IMR-90 (cell line): ENCODE measurements at regions not wholly inside any gene's neighbourhood (a gene's known extent, or its start where the extent isn't known, plus 50 kb on each side); places are given as distances from the start of the nearest gene placed in this dataset.

ENCODE experiments used
- ATAC-seq: fragments of 200-7000 bp; cut with Tn5 transposase; 2 replicates; pipeline ENCODE4 v1.9.1; 2020; ENCODE audit warnings: low read depth, mild to moderate bottlenecking, moderate library complexity
- BruUV-seq: library from RNA; stranded (reverse); fragments of 400-500 nt; replicated peaks from 2 replicates; lab custom pipeline; 2021; lab: Mats Ljungman, UMichigan
- CTCF ChIA-PET: fragments of 300-600 bp; formaldehyde crosslinking; extraction: SDS; loops from one replicate; lab custom pipeline; 2021; ENCODE audit warnings: antibody characterized with exemption; lab: Yijun Ruan, JAX
- POLR2A ChIA-PET: fragments of 300-600 bp; sonication (Branson Sonifier 250); formaldehyde crosslinking; loops from one replicate; lab custom pipeline; 2022; ENCODE audit warnings: antibody characterized with exemption; ENCODE audit not compliant: unreplicated experiment; lab: Charles Lee
- DNase-seq: peaks from one replicate; pipeline ENCODE4 v3.0.0; 2013
- H2AFZ ChIP-seq: replicated peaks from 2 replicates; pipeline ENCODE3; 2013; ENCODE audit warnings: low read length, mild to moderate bottlenecking; ENCODE audit not compliant: poor library complexity
- H2AK5ac ChIP-seq: 2 replicates; pipeline ENCODE4 v1.6.1; 2013; ENCODE audit warnings: low read depth, low read length, inconsistent platforms
- H2AK9ac ChIP-seq: replicated peaks from 2 replicates; pipeline ENCODE3; 2013; ENCODE audit warnings: mild to moderate bottlenecking, low read depth, low read length, moderate library complexity; ENCODE audit not compliant: poor library complexity
- H2BK120ac ChIP-seq: 2 replicates; pipeline ENCODE4 v1.6.1; 2013; ENCODE audit warnings: low read depth, low read length, inconsistent platforms
- H2BK15ac ChIP-seq: 3 replicates; pipeline ENCODE4 v1.6.1; 2013; ENCODE audit warnings: low read depth, low read length, inconsistent platforms
- H2BK20ac ChIP-seq: 2 replicates; pipeline ENCODE4 v1.6.1; 2013; ENCODE audit warnings: low read depth, mild to moderate bottlenecking, inconsistent platforms, low read length, moderate library complexity
- H2BK5ac ChIP-seq: 2 replicates; pipeline ENCODE4 v1.6.1; 2013; ENCODE audit warnings: mild to moderate bottlenecking, low read depth, low read length, inconsistent platforms; ENCODE audit not compliant: poor library complexity, severe bottlenecking
- H3K14ac ChIP-seq: replicated peaks from 2 replicates; pipeline ENCODE4 v1.6.1; 2013; ENCODE audit warnings: low read depth, low read length, inconsistent platforms
- H3K18ac ChIP-seq: 2 replicates; pipeline ENCODE4 v1.6.1; 2013; ENCODE audit warnings: low read depth, low read length, control low read depth
- H3K23ac ChIP-seq: 2 replicates; pipeline ENCODE4 v1.6.1; 2013; ENCODE audit warnings: low read depth, low read length, inconsistent platforms
- H3K27ac ChIP-seq: 2 replicates; pipeline ENCODE4 v1.5.1; 2013; ENCODE audit warnings: mild to moderate bottlenecking, control low read depth, low read length; ENCODE audit not compliant: insufficient read depth
- H3K27me3 ChIP-seq: 2 replicates; pipeline ENCODE4 v1.6.1; 2013; ENCODE audit warnings: low read length; ENCODE audit not compliant: control insufficient read depth, insufficient read depth
- H3K36me3 ChIP-seq: 2 replicates; pipeline ENCODE4 v1.6.1; 2013; ENCODE audit warnings: low read length, mixed read lengths; ENCODE audit not compliant: control insufficient read depth, insufficient read depth
- H3K4ac ChIP-seq: 2 replicates; pipeline ENCODE4 v1.6.1; 2013; ENCODE audit warnings: low read depth, low read length, inconsistent platforms
- H3K4me1 ChIP-seq: 2 replicates; pipeline ENCODE4 v1.6.1; 2013; ENCODE audit warnings: low read length, mixed read lengths; ENCODE audit not compliant: control insufficient read depth, insufficient read depth
- H3K4me2 ChIP-seq: 2 replicates; pipeline ENCODE4 v1.6.1; 2013; ENCODE audit warnings: low read depth, mild to moderate bottlenecking, control low read depth, low read length, moderate library complexity
- H3K4me3 ChIP-seq: 2 replicates; pipeline ENCODE4 v1.5.1; 2013; ENCODE audit warnings: low read depth, mild to moderate bottlenecking, control low read depth, low read length, moderate library complexity; ENCODE audit not compliant: insufficient read depth
- H3K56ac ChIP-seq: 2 replicates; pipeline ENCODE4 v1.6.1; 2013; ENCODE audit warnings: low read length, inconsistent platforms; ENCODE audit not compliant: insufficient read depth; ENCODE audit errors: extremely low read depth
- H3K79me1 ChIP-seq, 2 experiments: 2 replicates each; pipeline ENCODE4 v1.6.1; 2013; ENCODE audit warnings: low read length in 2 of 2, inconsistent platforms in 1 of 2, low read depth in 1 of 2
- H3K9ac ChIP-seq: 2 replicates; pipeline ENCODE4 v1.6.1; 2013; ENCODE audit warnings: low read depth, low read length, control low read depth
- H3K9me1 ChIP-seq: 2 replicates; pipeline ENCODE4 v1.6.1; 2013; ENCODE audit warnings: low read length, inconsistent platforms; ENCODE audit not compliant: insufficient read depth
- H3K9me3 ChIP-seq: 2 replicates; pipeline ENCODE4 v1.6.1; 2013; ENCODE audit warnings: low read length; ENCODE audit not compliant: control insufficient read depth, insufficient read depth
- H4K20me1 ChIP-seq: 2 replicates; pipeline ENCODE4 v1.6.1; 2013; ENCODE audit warnings: low read length, inconsistent platforms; ENCODE audit not compliant: insufficient read depth
- H4K5ac ChIP-seq: 2 replicates; pipeline ENCODE4 v1.6.1; 2013; ENCODE audit warnings: mild to moderate bottlenecking, low read depth, low read length, control low read depth
- H4K8ac ChIP-seq, 2 experiments: 2 replicates each; pipeline ENCODE4 v1.6.1; 2013; ENCODE audit warnings: low read depth in 2 of 2, low read length in 2 of 2, control low read depth in 1 of 2, inconsistent platforms in 1 of 2
- H4K91ac ChIP-seq: 2 replicates; pipeline ENCODE4 v1.6.1; 2013; ENCODE audit warnings: low read depth, low read length, inconsistent platforms; ENCODE audit not compliant: insufficient read depth
- BHLHE40 ChIP-seq: fragments of 150-350 bp; IDR thresholded peaks from 2 replicates; pipeline ENCODE4 v1.6.1; 2016; ENCODE audit warnings: mild to moderate bottlenecking, low read depth, low read length
- CEBPB ChIP-seq: IDR thresholded peaks from 2 replicates; pipeline ENCODE4 v1.6.1; 2012; ENCODE audit warnings: low read depth, low read length, improper control_type of control experiment
- CHD1 ChIP-seq: IDR thresholded peaks from 2 replicates; pipeline ENCODE4 v1.6.1; 2012; ENCODE audit warnings: low read depth, low read length, improper control_type of control experiment
- FOS ChIP-seq: fragments of 150-350 bp; IDR thresholded peaks from 2 replicates; pipeline ENCODE4 v1.6.1; 2016; ENCODE audit warnings: low read depth, low read length
- MAFK ChIP-seq: IDR thresholded peaks from 2 replicates; pipeline ENCODE4 v1.6.1; 2012; ENCODE audit warnings: low read depth, low read length, improper control_type of control experiment
- MAZ ChIP-seq: IDR thresholded peaks from 2 replicates; pipeline ENCODE4 v1.6.1; 2012; ENCODE audit warnings: low read depth, mild to moderate bottlenecking, low read length, improper control_type of control experiment, moderate library complexity, borderline replicate concordance
- MXI1 ChIP-seq: IDR thresholded peaks from 2 replicates; pipeline ENCODE4 v1.6.1; 2012; ENCODE audit warnings: low read depth, mild to moderate bottlenecking, low read length, moderate library complexity, borderline replicate concordance
- POLR2A ChIP-seq: IDR thresholded peaks from 2 replicates; pipeline ENCODE4 v1.6.1; 2012; ENCODE audit warnings: mild to moderate bottlenecking, low read depth, low read length
- RAD21 ChIP-seq: IDR thresholded peaks from 2 replicates; pipeline ENCODE4 v1.6.1; 2012; ENCODE audit warnings: low read length, improper control_type of control experiment
- RCOR1 ChIP-seq: IDR thresholded peaks from 2 replicates; pipeline ENCODE4 v1.6.1; 2012; ENCODE audit warnings: mild to moderate bottlenecking, low read length, improper control_type of control experiment; ENCODE audit not compliant: insufficient replicate concordance
- RFX5 ChIP-seq: IDR thresholded peaks from 2 replicates; pipeline ENCODE4 v1.8.0; 2012; ENCODE audit warnings: low read depth, mild to moderate bottlenecking, low read length, moderate library complexity
- SMC3 ChIP-seq: fragments of 150-350 bp; IDR thresholded peaks from 2 replicates; pipeline ENCODE4 v1.6.1; 2016; ENCODE audit warnings: low read depth, mild to moderate bottlenecking, antibody characterized with exemption, low read length, moderate library complexity
- WGBS, 2 experiments: methylation state at CpG; one replicate each; pipeline versions ENCODE4 v1.1.5 to v1.1.7; 2013; ENCODE audit warnings: missing lambda C conversion rate in 2 of 2; ENCODE audit not compliant: insufficient read length in 1 of 2; ENCODE audit errors: extremely low coverage in 2 of 2; 5-methylcytosine and 5-hydroxymethylcytosine counted together
- dilution Hi-C: fragments of 300-500 bp; cut with HindIII; formaldehyde crosslinking; loops from one replicate; pipeline ENCODE4 v1.14.3; 2018; ENCODE audit warnings: low sequenced_read_pairs; ENCODE audit not compliant: unreplicated experiment
- in situ Hi-C: fragments of 300-500 bp; cut with MboI; formaldehyde crosslinking; loops from 3 replicates; pipeline ENCODE4 v1.14.3; 2019; ENCODE audit warnings: low sequenced_read_pairs, inconsistent platforms, mixed read lengths
- intact Hi-C: fragments of 100-400 bp; cut with micrococcal nuclease; formaldehyde crosslinking; loops from 2 replicates; pipeline ENCODE4 v1.10.0; 2022
- TF ChIP-seq, protein P1 (sequence below): fragments of 150-350 bp; IDR thresholded peaks from 2 replicates; pipeline ENCODE4 v1.6.1; 2016; ENCODE audit warnings: low read depth, mild to moderate bottlenecking, low read length, moderate library complexity, borderline replicate concordance
- TF ChIP-seq, protein P2 (sequence below): fragments of 150-350 bp; IDR thresholded peaks from 2 replicates; pipeline ENCODE4 v1.6.1; 2017; ENCODE audit warnings: mild to moderate bottlenecking, antibody characterized with exemption, low read length, low read depth
- TF ChIP-seq, protein P3 (sequence below): conservative IDR thresholded peaks from 2 replicates; pipeline ENCODE4 v1.5.1; 2012; ENCODE audit warnings: mild to moderate bottlenecking, low read depth, low read length, improper control_type of control experiment

DNA sequence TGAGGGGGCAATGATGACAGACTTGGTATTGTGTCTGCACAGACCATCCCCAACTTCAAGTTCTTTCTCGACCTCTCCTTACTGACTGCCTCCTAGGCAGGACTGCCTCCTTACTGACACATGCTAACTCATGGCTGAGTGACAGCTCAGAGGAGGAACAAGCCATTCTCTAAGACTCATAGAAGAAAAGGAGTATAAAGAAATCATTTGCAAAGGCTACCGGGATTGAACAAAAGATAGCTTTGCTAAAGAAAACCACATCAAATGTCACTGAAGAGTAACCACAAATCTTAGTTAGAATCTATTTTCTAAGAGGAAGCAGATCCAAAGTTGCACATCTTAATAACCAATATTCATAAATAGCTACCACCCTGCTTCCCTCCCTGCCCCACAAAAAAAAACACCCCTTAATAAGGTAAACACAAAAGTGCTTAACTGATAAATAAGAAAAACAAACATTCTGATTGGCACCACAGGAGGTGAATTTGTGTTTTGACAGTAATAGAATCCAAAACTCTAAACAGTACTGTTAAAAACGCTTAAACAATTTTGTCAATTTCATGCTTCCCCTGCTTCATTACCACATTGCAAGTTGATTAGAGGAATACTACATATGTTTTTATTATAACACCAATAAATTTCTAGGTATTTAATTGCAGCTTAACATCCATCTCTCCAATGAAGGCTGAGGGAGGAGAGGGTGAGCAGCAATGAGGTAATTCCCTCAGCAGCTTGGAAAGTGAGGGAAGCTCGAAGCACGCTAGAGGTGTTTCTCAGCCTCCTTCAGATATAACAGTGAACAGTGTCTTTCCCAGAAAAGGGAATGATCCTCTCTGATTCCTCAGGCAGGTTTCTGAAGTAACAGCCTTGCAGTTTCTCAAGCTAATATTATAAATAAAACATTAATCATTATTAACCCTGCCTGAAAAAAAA lies 160.0 kb downstream of the HNRNPD start:
- ChIA-PET POLR2A (no interaction called here), CTCF (no interaction called here)
- no peaks in the 10 kb centered on the region for H3K9me1 ChIP-seq
- no peak overlapping the region for H4K5ac ChIP-seq
- H3K18ac ChIP-seq: no peak overlapping the region
- H2AK5ac ChIP-seq: no peak overlapping the region
- no peaks in the 10 kb centered on the region for H3K9me3 ChIP-seq
- H3K4me2 ChIP-seq: no peak overlapping the region
- no peak overlapping the region for H4K8ac ChIP-seq
- H2BK15ac ChIP-seq: no peak overlapping the region
- H3K79me1 ChIP-seq: no peaks in the 10 kb centered on the region
- H2BK20ac ChIP-seq: no peak overlapping the region
- H3K23ac ChIP-seq: no peak overlapping the region
- H3K9ac ChIP-seq: no peak overlapping the region
- H2AK9ac ChIP-seq: no peak overlapping the region
- H2BK5ac ChIP-seq: no peak overlapping the region
- H3K27me3 ChIP-seq: no peaks in the 10 kb centered on the region
- in situ Hi-C loops: no loop called here
- no peaks in the 10 kb centered on the region for H3K4me1 ChIP-seq
- no peak overlapping the region for H2AFZ ChIP-seq
- no peak overlapping the region for H3K14ac ChIP-seq
- intact Hi-C loops: no loop called here
- dilution Hi-C loops: no loop called here
- H3K4me3 ChIP-seq: no peak overlapping the region
- no peak overlapping the region for H4K91ac ChIP-seq
- no peaks in the 10 kb centered on the region for H3K36me3 ChIP-seq
- DNase-seq (no peak), ATAC-seq (no peak)
- no TSS peak for BruUV-seq
- H3K4ac ChIP-seq: no peak overlapping the region
- H3K56ac ChIP-seq: no peak overlapping the region
- no CpG with 5 or more reads among the region's 5 CpGs for WGBS, 2 experiments
- no peak overlapping the region for H3K27ac ChIP-seq
- H4K20me1 ChIP-seq: no peaks in the 10 kb centered on the region
- H2BK120ac ChIP-seq: no peak overlapping the region
- TF ChIP-seq, protein P1, sequence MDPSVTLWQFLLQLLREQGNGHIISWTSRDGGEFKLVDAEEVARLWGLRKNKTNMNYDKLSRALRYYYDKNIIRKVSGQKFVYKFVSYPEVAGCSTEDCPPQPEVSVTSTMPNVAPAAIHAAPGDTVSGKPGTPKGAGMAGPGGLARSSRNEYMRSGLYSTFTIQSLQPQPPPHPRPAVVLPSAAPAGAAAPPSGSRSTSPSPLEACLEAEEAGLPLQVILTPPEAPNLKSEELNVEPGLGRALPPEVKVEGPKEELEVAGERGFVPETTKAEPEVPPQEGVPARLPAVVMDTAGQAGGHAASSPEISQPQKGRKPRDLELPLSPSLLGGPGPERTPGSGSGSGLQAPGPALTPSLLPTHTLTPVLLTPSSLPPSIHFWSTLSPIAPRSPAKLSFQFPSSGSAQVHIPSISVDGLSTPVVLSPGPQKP: no peak
- no peak for TF ChIP-seq MAFK
- TF ChIP-seq BHLHE40: no peak
- TF ChIP-seq MXI1: no peak
- TF ChIP-seq RAD21: no peak
- no peak for TF ChIP-seq POLR2A
- TF ChIP-seq, protein P2, sequence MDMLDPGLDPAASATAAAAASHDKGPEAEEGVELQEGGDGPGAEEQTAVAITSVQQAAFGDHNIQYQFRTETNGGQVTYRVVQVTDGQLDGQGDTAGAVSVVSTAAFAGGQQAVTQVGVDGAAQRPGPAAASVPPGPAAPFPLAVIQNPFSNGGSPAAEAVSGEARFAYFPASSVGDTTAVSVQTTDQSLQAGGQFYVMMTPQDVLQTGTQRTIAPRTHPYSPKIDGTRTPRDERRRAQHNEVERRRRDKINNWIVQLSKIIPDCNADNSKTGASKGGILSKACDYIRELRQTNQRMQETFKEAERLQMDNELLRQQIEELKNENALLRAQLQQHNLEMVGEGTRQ: no peak
- TF ChIP-seq CEBPB: no peak
- TF ChIP-seq RFX5: no peak
- no peak for TF ChIP-seq MAZ
- TF ChIP-seq RCOR1: no peak
- TF ChIP-seq FOS: no peak
- TF ChIP-seq, protein P3, sequence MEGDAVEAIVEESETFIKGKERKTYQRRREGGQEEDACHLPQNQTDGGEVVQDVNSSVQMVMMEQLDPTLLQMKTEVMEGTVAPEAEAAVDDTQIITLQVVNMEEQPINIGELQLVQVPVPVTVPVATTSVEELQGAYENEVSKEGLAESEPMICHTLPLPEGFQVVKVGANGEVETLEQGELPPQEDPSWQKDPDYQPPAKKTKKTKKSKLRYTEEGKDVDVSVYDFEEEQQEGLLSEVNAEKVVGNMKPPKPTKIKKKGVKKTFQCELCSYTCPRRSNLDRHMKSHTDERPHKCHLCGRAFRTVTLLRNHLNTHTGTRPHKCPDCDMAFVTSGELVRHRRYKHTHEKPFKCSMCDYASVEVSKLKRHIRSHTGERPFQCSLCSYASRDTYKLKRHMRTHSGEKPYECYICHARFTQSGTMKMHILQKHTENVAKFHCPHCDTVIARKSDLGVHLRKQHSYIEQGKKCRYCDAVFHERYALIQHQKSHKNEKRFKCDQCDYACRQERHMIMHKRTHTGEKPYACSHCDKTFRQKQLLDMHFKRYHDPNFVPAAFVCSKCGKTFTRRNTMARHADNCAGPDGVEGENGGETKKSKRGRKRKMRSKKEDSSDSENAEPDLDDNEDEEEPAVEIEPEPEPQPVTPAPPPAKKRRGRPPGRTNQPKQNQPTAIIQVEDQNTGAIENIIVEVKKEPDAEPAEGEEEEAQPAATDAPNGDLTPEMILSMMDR: no peak
- no peak for TF ChIP-seq CHD1
- TF ChIP-seq SMC3: no peak
